ENCODE measurements at regions not wholly inside any gene's neighbourhood (a gene's known extent, or its start where the extent isn't known, plus 50 kb on each side); places are given as distances from the start of the nearest gene placed in this dataset.

DNA sequence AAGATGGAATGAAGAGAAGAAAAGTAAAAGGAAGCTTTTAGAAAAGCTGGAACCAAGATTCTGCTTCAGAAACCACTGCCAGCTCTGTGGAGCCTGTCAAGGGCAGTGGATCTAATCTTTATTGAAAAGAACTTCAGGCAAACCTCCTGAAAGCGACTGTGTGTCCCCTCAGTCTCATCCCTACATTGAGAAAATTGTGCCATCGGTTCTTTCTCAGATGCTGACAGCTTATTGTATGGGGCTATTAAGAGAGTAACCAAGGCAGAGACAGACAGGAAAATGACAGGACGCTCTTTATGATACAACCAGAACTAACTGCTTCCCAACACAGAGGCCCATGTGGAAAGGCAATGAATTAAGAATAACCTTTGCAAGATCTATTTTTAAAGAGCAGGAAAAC is 763.2 kb upstream of the CHAC2 start:
- TF ChIP-seq, protein P1, sequence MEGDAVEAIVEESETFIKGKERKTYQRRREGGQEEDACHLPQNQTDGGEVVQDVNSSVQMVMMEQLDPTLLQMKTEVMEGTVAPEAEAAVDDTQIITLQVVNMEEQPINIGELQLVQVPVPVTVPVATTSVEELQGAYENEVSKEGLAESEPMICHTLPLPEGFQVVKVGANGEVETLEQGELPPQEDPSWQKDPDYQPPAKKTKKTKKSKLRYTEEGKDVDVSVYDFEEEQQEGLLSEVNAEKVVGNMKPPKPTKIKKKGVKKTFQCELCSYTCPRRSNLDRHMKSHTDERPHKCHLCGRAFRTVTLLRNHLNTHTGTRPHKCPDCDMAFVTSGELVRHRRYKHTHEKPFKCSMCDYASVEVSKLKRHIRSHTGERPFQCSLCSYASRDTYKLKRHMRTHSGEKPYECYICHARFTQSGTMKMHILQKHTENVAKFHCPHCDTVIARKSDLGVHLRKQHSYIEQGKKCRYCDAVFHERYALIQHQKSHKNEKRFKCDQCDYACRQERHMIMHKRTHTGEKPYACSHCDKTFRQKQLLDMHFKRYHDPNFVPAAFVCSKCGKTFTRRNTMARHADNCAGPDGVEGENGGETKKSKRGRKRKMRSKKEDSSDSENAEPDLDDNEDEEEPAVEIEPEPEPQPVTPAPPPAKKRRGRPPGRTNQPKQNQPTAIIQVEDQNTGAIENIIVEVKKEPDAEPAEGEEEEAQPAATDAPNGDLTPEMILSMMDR (conservative IDR thresholded peaks at IDR 0.05; ENCODE audit: low read depth) = no peak
- no peak for DNase-seq (ENCODE audit: low spot score)
- no peak overlapping the region for H3K27ac ChIP-seq
- CTCF ChIA-PET = no interaction called here
- POLR2A ChIA-PET (ENCODE audit: low non-redundant PET) = no interaction called here

DNA sequence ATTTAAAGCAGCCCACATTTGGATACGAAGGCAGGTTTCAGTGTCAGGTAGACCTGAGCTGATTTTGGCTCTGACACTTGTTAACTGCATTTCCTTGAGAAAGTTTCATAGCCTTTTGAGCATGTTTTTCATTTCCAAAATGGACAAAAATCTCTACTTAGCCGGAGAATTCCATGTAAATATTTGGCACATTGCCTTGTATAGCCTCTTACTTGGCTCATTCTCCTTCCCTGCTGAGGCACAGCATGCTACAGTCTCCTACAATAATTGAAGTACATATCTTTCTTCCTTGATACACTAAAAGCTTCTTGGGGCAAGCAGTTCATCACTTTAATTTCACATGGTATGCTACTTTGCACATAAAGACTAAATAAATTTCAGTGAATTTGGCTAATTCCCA is 772.2 kb upstream of the CHAC2 start:
- ChIA-PET POLR2A (ENCODE audit: low non-redundant PET) (no interaction called here), CTCF (interaction anchor here (0.6 kb wide), 3 partner anchors 16 to 1727 kb away, joined by 3 to 5 read pairs (median 3); no protein-coding TSS in a partner anchor)
- H3K27ac ChIP-seq = no peak overlapping the region
- DNase-seq (ENCODE audit: low spot score) = no peak
- TF ChIP-seq, protein P1 (conservative IDR thresholded peaks at IDR 0.05; ENCODE audit: low read depth) = no peak

DNA sequence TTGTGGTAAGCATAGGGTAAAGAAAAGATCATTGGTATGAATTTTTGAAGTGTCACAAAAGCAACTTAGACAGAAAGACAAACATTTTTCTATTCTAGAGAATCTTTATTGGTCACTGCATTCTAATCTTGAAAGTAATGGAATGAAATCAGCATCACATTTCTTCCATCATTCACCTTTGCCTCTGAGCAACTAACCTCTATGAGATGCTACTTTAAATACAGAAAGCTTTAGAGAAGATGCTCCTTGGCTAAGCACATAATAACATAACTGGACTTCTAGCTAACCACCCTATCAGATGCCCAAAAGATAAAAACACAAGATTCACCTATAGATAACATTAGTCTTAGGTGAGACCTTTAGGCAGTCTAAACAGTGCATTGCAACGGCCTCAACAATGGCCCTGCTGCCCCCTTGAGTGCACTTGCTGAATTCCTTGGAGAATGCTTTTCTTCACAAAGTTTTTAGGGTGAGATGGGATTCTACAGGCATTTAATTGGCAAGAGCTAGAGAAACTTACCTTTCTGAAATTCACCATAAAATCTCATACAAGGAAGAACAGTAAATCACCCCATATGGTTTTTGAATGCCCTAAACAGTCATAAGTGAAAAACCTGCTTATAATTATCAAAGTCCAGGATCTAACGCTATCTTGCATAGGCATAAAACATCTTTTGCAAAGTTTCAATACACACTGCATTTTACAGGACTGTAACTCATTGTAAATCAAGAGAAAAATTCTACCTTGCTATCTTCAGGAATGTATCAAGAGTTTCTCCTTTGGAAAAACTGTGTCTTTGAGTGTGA is 791.3 kb upstream of the CHAC2 start:
- DNase-seq (ENCODE audit: low spot score) = peak; percentile 34
- ChIA-PET CTCF (interaction anchor here (0.6 kb wide), 1 partner anchor 27 kb away, joined by 7 read pairs; no protein-coding TSS in a partner anchor), POLR2A (ENCODE audit: low non-redundant PET) (no interaction called here)
- TF ChIP-seq, protein P1 (conservative IDR thresholded peaks at IDR 0.05; ENCODE audit: low read depth) = peak; percentile 60
- H3K27ac ChIP-seq = no peak overlapping the region

DNA sequence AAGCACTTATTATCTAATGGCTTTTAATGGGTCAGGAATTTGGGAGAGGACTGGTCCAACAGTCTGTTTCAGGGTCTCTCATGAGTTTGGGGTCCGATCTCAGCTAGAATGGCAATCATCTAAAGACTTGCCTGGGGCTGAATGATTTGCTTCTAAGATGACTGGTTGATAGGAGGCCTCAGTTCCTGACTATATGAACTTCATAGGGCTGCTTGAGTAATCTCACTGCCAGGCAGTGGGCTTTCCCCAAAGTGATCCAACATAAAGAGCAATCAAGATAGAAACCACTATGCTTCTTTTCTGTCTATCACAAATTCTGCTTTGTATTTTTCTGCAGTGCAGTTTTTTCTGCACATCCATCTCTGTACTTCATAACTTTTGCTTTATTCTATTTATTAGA is 793.5 kb upstream of the CHAC2 start:
- POLR2A ChIA-PET (ENCODE audit: low non-redundant PET) = no interaction called here
- no peak overlapping the region for H3K27ac ChIP-seq
- TF ChIP-seq, protein P1 (conservative IDR thresholded peaks at IDR 0.05; ENCODE audit: low read depth) = no peak
- CTCF ChIA-PET = no interaction called here
- DNase-seq (ENCODE audit: low spot score) = no peak

DNA sequence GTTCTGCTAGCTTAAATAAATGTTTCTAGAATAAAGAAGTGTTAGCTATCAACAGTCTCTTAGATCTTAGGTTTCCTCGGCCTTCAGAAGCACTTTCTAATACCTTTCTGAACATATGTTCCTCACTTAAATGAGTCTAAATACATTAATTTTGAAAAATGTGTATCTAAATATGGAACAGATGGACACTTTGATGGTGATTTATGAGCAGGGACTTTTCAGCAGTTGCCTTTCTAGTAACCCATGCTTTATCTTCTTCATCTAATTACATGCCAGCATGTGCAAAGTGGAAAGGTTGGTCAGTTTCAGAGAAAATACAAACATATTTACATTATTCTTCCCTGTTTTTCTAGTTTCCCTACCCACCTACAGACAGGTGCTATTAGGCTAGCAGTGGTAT is 797.0 kb upstream of the CHAC2 start:
- no peak overlapping the region for H3K27ac ChIP-seq
- ChIA-PET POLR2A (ENCODE audit: low non-redundant PET) (no interaction called here), CTCF (no interaction called here)
- no peak for DNase-seq (ENCODE audit: low spot score)
- TF ChIP-seq, protein P1 (conservative IDR thresholded peaks at IDR 0.05; ENCODE audit: low read depth) = no peak

DNA sequence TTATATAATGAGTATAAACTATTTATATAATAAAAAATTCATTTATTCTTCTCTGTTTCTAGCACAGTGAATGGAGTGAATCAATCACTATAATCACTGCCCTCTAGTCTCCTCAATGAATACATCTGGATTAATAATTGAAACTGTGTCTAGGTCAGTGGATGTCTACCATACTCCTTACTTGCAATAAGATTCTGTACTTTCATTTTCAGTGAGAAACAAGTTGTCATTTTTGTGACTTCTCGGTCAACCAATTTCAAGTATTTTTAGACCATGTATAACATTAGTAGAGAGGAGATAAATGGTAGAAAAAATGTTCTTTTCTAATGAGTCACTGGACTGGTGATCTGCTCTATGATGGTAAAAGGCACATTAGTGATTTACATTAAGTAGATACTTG is 799.6 kb upstream of the CHAC2 start:
- no peak overlapping the region for H3K27ac ChIP-seq
- POLR2A ChIA-PET (ENCODE audit: low non-redundant PET) = no interaction called here
- CTCF ChIA-PET = no interaction called here

More for the DNA sequence above, 799.6 kb upstream of the CHAC2 start:
- no peak for DNase-seq (ENCODE audit: low spot score)
- TF ChIP-seq, protein P1 (conservative IDR thresholded peaks at IDR 0.05; ENCODE audit: low read depth) = no peak
